ENCODE measurements at regions not wholly inside any gene's neighbourhood (a gene's known extent, or its start where the extent isn't known, plus 50 kb on each side); places are given as distances from the start of the nearest gene placed in this dataset.

- ChIA-PET CTCF (ENCODE audit: low intra/inter-chr PET ratio) (no interaction called here), POLR2A (no interaction called here)
- no TSS peak for BruUV-seq (replicated peaks)
- H4K20me1 ChIP-seq (replicated peaks; ENCODE audit: control insufficient read depth, insufficient read depth, low read length), result no peaks in the 10 kb centered on the region
- H3K4me3 ChIP-seq, result no peak overlapping the region
- FAIRE-seq (no peak), DNase-seq (ENCODE audit: extremely low read depth in 1 of 4, low spot score in 3 of 4) (no peak), ATAC-seq (no peak)
- no peak overlapping the region for H3K9ac ChIP-seq (ENCODE audit: insufficient read depth in 1 of 2, low read depth in 2 of 2, low read length in 2 of 2)
- no peaks in the 10 kb centered on the region for H3K79me2 ChIP-seq (ENCODE audit: control insufficient read depth, insufficient read depth, low read length)
- intact Hi-C loops (cut with micrococcal nuclease) (no loop called here), in situ Hi-C loops (cut with MboI) (no loop called here)
- H3K27ac ChIP-seq (ENCODE audit: extremely low read depth, low read depth, low read length), result no peak overlapping the region
- H3K9me1 ChIP-seq (ENCODE audit: control insufficient read depth, insufficient read depth, low read length), result no peaks in the 10 kb centered on the region
- whole genome bisulfite sequencing (ENCODE audit: insufficient coverage, low coverage, missing lambda C conversion rate), result 0% methylated on average over 1 of the region's 3 CpGs
- no peaks in the 10 kb centered on the region for H3K9me3 ChIP-seq (replicated peaks; ENCODE audit: control insufficient read depth, insufficient read depth, low read depth, low read length)
- no peak overlapping the region for H2AFZ ChIP-seq (ENCODE audit: low read depth, low read length)
- no peaks in the 10 kb centered on the region for H3K4me1 ChIP-seq (replicated peaks in 1 of 2; ENCODE audit: control insufficient read depth in 2 of 2, insufficient read depth in 2 of 2, low read length in 2 of 2)
- no peak overlapping the region for H3K4me2 ChIP-seq (ENCODE audit: insufficient read depth, low read length)
- H3K27me3 ChIP-seq (ENCODE audit: control insufficient read depth in 2 of 2, insufficient read depth in 2 of 2, low read length in 2 of 2), result no peaks in the 10 kb centered on the region
- H3K36me3 ChIP-seq (ENCODE audit: control insufficient read depth, insufficient read depth, low read length), result no peaks in the 10 kb centered on the region
- TF ChIP-seq SFPQ (IDR thresholded peaks at IDR 0.05; ENCODE audit: low read depth, low read length) (no peak), NCOR1 (IDR thresholded peaks at IDR 0.05) (no peak), DPF2 (IDR thresholded peaks at IDR 0.05) (no peak), ZNF253 (CRISPR knock-in tag; conservative IDR thresholded peaks at IDR 0.05) (no peak), THAP12 (CRISPR knock-in tag; IDR thresholded peaks at IDR 0.05) (no peak), ARNT (IDR thresholded peaks at IDR 0.05) (no peak), TRIM24 (IDR thresholded peaks at IDR 0.05) (no peak), MLLT1 (IDR thresholded peaks at IDR 0.05) (no peak), RBBP5 (IDR thresholded peaks at IDR 0.05; ENCODE audit: borderline replicate concordance, insufficient read depth, low read length, poor library complexity, severe bottlenecking) (no peak), DNMT1 (IDR thresholded peaks at IDR 0.05) (no peak), ZNF280A (IDR thresholded peaks at IDR 0.05; ENCODE audit: low read depth, partially characterized antibody) (no peak)
Measured at GRCh38 chr9:28293369-28294090, 720.2 kb upstream of the C9orf72 start.

All from K562 (cell line).